ENCODE measurements at regions not wholly inside any gene's neighbourhood (a gene's known extent, or its start where the extent isn't known, plus 50 kb on each side); places are given as distances from the start of the nearest gene placed in this dataset.

DNA sequence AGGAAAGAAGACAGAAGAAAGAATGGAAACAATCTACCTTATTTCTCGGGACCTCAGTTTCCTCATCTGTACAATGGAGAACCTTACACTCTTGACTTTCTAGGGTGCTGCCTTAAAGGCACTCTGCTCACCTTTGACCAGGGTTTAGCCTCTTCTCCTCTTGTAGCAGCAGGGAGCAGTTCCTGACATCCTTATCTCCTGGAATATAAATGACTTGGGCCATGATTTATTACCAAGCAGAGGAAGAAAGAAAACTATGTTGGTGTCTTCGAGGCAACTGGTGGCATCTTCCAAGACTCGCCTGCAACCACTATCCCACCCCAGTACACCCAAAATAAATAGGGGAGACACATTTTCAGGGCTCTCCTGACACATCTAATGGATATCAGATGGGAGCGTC, 314.2 kb downstream of the BUD13 start:
- no peak for TF ChIP-seq CTCF (IDR thresholded peaks at IDR 0.05)

- no peak for TF ChIP-seq CTCF (IDR thresholded peaks at IDR 0.05)
Observed at GRCh38 chr11:116457336-116458007, 315.3 kb downstream of the BUD13 start.

DNA sequence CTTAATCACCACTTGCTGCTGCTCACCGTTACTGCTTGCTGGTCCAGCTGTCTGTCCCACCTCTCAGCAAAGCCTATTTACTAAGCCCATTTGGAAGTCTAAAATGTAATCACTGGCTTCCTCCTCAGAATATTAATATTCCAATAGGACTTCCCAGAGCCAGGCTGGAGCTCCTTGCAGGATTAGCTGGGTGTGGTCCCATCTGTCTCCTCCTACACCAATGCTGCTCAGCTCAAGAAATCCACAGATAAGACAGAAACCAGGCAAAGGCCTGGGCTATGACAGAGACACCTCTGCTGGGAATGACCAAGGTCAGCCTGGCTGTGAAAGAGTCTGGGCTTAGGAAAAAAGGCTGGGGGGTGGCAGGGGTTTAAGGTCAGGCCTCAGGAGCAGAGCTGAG, 317.8 kb downstream of the BUD13 start:
- TF ChIP-seq CTCF (IDR thresholded peaks at IDR 0.05): no peak

DNA sequence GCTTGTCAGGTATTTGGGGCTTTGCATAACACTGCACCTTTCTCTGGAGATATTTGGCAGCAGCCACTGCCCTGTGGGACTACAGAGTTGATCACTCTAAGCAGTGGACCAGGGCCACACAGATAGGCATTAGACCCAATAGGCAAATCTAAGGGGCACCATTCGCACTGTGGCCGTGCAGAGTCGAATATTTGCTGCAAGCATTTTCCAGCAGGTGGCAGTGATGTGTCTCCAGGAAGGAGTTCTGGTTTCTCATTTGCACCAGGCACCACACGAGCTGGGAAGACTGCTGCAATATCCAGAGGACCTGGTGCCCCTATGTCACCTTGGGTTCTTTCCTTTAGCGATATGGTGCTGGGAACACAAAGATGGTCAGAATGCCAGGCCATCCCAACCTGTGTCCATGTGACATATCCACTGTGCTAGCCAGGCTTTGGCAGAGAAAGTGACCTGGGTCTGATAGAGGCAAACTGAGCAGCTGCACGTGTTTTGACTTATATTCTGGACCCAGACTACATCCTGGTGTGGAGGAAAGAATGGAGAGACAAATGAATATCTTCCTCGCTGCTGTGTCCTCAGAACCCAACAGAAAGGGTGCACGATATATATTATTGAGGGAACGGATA, 318.7 kb downstream of the BUD13 start:
- TF ChIP-seq CTCF (IDR thresholded peaks at IDR 0.05): peak; percentile 77

DNA sequence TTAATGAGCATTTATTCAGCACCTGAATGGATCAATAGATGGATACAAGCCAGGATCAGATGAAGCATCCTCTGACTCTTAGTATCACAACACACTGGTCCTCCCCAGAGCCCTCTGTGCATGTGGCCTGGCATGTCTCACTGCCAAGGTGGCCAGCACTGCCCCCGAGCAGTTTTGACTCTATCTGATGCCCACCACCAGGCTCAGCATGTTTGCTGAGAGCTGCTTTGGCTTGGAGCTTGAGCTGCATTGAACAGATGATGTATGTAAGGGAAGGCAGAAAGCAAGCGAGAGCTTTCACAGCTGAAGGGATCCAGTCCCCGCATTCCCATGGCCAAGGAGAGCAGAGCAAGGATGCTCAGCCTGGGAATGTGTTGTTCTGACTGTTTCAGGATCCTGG, 320.3 kb downstream of the BUD13 start:
- no peak for TF ChIP-seq CTCF (IDR thresholded peaks at IDR 0.05)

- TF ChIP-seq CTCF (IDR thresholded peaks at IDR 0.05): no peak
Observed at GRCh38 chr11:116449522-116449921, 323.3 kb downstream of the BUD13 start.

- TF ChIP-seq CTCF (IDR thresholded peaks at IDR 0.05): no peak
Observed at GRCh38 chr11:116446048-116446941, 326.5 kb downstream of the BUD13 start.

Measured in LNCAP (cell line).